ENCODE measurements at regions not wholly inside any gene's neighbourhood (a gene's known extent, or its start where the extent isn't known, plus 50 kb on each side); places are given as distances from the start of the nearest gene placed in this dataset.
"Not testable (repeated sequence)": the region's sequence is repeated elsewhere in the genome, so short reads cannot be mapped to it uniquely, and the experiment has no call there.

DNA sequence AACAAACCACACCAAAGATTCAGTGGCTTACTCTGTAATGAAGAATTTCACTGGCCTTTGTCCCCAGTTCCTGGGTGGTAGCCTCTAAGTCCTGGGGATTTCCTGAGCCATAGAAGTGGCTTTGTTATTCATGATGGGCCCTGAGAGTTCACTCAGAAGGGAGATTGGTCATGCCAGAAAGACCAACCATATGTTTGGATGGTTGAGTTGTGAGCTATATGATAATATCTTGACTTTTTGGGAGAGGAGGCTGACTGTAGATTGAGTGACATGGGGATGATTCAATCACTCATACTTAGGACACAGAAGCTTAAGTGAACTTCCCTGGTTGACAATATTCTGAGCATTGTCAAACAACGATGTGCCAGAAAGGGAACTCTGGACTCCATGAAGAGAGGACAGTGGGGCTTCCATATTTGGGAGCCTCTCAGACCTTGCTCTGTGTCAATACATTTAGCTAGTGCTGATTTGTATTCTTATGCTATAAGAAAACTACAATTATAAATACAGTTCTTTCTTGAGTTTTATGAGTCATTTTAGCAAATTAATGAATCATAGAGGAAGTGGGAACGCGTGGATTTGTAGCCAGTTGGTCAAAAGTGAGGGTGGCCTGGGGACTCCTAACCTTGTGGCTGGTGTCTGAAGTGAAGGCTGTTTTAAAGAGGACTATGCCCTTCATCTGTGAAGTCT lies 392.0 kb downstream of the GBA3 start:
- no peak for DNase-seq (ENCODE audit: low read depth)

DNA sequence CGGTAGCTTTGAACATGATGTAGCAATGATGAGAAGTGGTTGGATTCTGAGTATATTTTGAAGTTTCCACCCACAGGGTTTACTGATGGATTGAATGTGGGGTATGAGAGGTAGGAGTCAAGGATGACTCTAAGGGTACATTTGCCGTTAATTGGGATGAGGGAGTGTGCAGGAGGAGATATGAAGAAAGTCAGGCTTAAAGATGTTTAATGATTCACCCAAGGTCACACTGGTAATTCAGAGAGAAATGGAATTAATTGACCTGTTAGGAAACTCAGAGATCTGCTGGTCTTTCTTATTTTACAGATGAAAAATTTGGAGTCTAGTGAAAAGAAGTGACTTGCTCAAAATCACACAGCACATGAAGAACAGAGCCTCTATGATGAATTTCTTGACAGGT lies 390.7 kb downstream of the GBA3 start:
- no peak for DNase-seq (ENCODE audit: low read depth)

DNA sequence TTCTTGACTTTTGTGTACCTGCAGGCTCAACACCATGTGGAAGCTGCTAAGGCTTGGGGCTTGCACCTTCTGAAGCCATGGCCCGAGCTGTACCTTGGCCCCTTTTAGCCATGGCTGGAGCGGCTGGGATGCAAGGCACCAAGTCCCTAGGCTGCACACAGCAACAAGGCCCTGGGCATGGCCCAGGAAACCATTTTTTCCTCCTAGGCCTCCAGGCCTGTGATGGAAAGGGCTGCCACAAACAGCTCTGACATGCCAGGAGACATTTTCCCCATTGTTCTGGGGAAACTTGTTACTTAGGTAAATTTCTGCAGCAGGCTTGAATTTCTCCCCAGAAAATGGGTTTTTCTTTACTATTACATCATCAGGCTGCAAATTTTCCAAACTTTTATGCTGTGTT lies 387.4 kb downstream of the GBA3 start:
- DNase-seq (ENCODE audit: low read depth), result not testable (repeated sequence)

DNA sequence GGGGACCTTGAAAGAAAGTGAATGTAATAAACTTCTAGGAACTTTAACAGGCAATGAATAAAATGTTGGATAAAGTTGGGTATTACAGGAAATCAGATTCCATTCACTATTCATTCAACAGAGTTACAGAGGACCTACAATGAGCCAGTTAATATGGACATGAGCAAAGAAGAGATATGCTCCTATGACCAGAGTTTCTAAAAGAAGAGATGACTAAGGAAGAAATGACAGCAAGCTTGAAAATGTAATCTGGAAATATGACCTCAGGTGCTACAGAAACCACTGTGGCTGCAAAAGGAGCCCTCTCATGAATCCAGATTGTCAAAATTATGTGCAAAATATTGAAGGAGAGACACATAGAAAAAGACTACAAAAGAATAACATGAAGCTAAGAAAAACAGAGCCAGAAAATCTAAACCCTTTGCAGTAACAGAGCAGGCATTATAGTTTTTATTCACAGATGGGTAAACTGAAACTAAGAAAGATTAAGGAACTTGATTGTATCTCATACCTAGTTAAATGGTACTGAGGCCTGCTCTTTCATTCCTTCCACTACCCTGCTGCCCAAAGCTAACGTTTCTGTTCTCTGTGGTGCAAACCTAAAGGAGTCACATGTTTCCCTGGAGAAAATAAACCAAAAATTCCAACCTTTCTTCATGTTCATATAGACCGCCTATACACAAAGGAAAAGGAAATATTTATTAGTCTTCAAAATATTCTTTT lies 378.3 kb downstream of the GBA3 start:
- no peak for DNase-seq (ENCODE audit: low read depth)

DNA sequence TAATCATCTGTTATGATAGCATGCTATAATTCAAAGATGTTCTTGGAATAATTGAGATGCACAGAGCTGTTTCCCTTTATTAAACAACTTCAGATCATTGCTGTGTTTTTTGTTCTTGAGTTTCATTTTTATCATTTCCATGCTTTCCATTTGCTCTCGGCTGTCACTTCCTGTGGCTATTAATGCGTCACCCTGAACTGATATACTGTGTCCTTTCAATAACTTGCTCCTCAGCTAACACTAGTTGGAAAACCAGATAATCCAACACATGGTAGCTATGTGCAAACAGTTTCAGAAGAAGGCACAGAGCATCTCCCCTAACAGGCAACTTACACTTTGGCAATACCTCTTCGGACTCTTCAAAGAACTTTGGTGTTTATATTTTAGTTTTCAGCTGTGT lies 376.0 kb downstream of the GBA3 start:
- no peak for DNase-seq (ENCODE audit: low read depth)

DNA sequence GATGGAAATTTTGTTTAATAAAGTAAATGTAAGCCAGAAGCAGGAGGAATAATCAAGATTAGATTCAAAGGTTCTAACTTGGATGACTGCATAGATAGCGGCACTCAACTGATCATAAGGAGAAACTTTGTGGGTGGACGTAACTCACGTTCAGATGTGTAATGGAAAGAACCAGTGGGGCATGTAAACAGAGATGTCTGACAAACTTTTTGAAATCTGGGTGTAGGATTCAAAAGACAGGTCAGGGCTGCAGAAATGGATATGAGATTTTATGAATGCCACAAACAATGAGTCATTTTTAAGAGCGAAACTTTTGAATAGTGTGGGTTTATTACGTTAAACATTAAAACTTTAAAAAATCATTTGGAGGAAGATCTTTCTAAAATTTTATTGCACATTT lies 375.6 kb downstream of the GBA3 start:
- no peak for DNase-seq (ENCODE audit: low read depth)

DNA sequence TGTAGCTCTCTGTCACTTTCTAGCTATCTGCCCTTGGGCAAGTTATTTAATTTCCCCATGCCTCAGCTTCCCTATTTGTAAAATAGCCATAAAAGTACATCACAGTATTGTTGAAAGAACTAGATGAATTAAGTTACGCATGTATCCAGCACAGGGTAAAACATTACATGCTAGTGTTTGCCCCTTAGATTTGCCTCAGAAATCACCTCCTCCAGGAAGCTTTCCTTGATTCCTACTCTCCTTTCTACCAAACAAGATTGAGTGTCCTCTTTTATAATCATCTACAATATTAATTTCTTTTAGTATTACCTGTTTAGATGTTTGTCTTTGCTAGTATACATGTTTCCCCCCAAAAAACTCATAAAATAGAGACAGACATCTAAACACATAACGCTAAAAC lies 369.5 kb downstream of the GBA3 start:
- DNase-seq (ENCODE audit: low read depth), result no peak

DNA sequence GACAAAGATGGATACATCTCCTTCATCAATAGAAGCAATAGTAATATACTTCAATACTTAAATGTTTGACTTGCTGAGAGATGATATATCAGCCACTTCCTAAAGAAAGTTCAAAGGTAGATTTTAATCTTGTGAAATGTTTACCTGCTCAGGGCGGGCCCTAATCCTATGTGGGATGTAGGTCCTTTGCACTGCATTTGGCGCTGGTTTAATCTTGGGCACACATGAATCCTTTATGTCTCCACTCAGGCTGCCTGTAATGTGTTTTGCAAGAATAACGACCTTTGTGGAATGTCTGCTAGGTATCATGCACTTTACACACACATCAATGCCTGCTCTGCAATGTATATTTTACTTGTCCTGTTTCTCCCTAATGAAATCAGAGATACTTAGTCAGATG lies 368.7 kb downstream of the GBA3 start:
- no peak for DNase-seq (ENCODE audit: low read depth)

DNA sequence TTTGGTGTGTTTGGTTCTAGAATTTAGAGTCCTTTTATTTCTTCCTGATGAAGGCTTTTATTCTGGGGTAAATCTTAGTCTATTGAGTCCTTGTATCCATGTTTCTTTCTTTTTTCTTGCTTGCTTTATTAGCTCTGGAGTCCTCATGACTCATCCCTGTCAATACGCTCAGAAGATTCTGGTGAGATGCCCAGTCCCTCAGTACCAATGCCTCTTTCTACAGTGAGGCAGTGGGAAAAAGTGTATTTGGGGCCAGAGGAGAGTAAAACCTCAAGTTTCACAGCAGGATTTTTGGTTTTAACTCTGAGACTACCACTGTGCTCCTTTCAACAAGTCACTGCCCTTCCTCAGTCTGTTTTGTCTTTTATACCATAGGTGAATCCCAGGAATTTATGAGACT lies 368.0 kb downstream of the GBA3 start:
- DNase-seq (ENCODE audit: low read depth), result no peak

DNA sequence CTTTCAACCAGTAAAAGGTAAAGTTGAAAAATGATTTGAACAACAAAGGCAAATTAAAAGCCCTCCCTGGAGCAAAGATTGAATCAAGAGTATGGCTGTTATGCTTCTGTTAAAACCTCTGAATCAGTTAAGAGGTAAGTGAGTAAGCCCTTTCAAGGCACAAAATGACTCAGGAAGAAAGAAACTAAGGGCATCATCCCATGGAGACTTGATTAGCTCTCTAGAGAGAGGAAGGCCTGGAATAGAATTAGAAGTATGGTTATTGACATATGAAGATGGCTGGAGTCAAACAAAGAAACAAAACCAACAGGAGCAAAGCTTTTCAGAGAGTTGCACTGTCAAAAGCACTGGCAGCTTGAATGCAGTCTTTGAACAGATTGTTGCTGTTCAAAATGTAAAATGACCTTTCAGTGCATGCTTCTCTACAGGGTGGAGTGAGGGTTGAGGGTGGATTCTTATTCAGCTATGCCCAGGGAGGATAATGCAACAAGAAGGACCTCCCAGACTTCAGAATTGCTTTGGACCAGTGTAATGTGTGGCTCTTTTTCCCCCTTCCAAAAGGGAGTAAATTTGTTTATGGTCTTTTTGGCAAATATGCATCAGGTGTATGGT lies 365.5 kb downstream of the GBA3 start:
- DNase-seq (ENCODE audit: low read depth), result no peak

DNA sequence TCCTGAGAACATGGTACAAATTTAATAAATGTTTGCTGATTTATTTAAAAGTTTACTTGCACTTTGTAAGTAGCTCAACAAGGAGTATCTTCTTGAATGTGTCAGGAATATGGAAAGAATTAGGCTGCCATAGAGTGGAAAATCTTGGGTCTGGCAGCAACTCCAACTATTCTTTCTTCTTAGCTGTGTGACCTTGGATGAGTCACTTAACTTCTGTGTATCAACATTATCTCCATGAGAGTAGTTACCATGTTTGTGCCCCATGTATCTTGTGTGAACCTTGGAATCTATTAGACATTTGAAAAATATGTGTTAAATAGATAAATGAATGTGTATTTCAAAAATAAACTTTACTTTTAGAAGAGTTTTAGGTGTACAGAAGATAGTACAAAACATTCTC lies 348.8 kb downstream of the GBA3 start:
- DNase-seq (ENCODE audit: low read depth), result no peak

DNA sequence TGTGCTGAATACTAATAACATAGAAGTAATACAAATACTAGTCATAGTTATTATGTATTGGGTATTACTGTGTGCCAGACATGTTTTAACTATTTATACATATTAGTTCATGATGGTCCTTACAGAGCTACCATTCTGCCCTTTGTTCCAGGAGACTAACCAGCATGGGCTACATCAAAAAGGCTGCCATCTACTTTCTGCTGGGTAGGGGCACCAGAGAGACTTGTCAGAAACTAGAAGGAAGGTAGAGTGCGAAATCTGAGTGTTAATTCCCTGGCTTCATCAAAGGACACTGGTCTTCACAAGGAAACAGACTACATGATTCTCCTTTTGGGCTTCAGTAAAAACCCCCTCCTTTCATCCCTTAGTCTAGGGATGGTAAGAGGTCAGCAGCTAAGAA lies 347.8 kb downstream of the GBA3 start:
- DNase-seq (ENCODE audit: low read depth), result no peak

DNA sequence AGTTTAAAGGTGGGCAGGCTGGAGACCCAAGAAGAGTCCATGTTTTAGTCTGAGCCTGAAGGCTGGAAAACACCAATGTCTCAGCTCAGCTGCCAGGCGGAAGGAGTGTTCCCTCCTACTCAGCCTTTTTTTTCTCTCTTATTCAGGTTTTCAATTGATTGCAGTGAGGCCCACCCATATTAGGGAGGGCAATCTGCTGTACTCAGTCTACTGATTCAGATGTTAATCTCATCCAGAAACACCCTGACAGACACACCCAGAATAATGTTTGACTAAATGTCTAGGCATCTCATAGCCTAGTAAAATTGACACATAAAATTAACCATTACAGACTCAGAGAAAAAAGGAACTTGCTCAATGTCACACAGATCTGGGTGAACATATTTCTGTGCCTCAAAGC lies 347.1 kb downstream of the GBA3 start:
- no peak for DNase-seq (ENCODE audit: low read depth)

DNA sequence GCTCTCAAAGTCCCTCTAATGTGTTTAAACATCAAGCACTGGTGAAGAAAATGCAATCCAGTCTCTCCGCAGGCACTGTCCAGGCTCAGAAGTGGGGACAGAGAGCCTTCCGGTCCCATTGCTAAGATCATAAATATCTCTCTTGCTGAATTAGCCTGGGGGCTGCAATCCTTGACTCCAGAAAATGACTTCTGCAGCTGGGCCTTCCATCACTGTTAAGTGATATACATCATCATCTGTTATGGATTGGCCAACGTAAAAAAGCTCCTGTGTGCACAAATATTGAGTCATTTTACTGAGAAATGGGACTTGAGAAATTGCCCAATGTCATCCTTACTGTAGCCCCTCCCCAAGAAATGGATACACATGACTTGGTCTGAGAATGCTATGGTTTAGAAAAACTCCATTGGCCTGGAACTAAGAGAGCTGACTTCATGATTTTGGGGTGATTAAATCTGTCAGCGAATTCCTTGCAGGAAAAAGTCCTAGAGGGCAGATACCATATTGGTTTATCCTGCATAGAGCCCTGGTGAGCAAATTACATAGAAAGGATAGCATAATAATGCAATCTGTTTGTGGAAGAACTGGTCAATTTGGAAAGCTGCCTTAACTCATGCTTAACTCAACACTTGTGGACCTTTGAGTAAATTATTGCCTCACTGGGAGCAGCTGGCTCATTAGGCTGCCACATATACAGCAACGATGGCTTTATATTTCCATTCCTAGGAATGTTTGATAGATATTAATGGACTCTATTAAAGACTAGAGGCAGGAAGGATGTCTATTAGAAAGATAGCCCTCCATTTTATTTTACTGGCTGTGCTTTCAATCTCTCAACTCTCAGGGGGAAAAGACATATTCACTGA lies 346.1 kb downstream of the GBA3 start:
- DNase-seq (ENCODE audit: low read depth), result no peak

DNA sequence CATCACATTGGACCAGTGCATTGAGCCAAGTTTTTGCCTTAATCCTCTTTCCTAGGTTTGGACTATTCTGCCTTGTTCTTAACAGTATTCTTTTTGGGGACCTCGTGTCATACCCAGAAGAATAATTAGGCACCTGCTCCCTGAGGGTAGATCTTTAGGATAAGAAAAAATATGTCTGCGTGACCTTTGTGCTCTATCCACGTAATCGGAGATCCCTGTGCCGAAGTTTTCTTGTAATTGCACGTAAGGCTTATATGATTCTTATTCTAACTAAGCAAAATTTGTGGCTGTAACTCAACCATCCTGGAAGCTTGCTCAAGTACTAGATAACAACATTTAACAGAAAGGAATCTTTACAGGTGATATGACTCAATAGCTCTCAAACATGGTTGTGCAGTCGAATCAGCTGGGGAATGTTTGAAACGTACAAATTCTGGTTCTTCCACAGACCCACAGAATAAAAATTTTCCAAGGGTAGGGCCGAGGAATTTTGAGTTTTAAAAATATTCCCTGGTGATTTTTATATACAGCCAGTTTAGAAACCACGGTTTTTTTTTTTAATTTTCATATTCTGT lies 344.3 kb downstream of the GBA3 start:
- no peak for DNase-seq (ENCODE audit: low read depth)

DNA sequence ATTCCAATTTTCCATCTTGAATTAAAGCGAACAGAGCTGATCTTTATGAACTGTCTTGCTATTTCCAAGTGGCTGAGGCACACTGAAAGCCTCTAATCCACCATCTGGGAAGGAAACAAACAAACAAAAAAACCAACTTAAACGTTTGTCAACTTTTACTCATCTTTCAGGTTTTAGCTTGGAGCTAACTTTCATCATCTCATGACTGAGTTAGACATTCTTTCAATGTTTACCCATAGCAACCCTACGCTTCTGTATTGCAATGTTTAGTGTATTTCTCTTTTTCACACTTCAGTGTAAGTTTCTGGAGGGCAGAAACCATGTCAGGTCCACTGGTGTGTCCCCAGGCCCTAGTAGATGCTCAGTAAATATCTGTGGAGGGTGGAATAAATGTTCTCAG lies 343.8 kb downstream of the GBA3 start:
- no peak for DNase-seq (ENCODE audit: low read depth)

DNA sequence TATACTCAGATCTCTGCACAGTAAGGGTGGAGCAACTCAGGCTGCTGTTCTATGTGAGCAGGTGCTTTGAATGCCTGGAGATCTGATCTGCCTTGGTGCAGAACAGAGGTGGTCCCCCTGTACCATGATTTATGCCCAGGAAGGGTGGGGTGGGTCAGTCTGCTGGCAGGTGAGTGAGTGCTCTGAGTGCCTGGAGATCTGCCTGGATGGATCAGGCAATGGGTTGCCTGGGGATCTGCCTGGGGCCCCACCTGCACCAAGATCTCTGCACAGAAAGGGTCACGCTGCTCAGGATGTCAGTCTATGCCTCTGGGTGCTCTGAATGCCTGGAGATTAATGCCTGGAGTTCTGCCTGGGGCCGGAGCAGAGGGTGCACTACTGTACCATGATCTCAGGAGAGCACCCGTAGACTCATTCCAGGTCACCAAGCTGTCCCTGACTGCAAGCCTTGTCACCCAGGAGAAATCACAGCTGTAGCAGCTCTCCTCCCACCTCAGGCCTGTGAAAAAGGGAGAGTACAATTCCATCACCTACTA lies 342.9 kb downstream of the GBA3 start:
- DNase-seq (ENCODE audit: low read depth), result no peak

DNA sequence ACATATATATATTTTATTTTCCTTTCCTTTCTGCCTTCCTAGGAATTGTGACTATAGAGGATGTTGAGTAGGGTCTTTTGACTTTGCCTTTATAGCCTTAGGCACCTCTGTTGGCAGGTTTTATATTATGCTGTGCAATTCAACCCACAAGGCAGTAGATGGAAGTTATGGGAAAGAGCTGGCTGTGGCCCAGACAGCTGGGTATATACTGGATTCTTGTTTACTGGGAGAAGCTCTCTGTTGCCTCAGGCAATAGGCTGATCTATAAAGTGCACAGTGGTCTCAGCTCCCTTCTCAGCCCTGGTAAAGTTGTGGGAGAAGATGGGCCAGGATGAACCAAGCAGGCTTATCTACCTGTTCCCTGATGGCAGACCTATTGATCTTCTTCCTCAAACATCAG lies 342.0 kb downstream of the GBA3 start:
- no peak for DNase-seq (ENCODE audit: low read depth)

DNA sequence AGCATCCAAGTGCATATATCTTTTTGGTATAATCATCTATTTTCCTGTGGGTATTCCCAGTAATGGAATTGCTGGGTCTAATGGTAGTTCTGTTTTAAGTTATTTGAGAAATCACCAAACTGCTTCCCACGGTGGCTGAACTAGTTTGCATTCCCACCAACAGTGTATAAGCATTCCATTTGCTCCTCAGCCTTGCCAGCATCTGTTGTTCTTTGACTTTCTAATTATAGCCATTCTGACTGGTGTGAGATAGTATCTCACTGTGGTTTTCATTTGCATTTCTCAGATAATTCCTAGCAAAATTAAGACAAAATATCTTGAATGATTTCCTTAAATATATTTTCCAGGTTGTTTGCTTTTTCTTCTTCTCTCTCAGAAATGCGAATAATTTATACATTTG lies 341.1 kb downstream of the GBA3 start:
- DNase-seq (ENCODE audit: low read depth), result no peak

DNA sequence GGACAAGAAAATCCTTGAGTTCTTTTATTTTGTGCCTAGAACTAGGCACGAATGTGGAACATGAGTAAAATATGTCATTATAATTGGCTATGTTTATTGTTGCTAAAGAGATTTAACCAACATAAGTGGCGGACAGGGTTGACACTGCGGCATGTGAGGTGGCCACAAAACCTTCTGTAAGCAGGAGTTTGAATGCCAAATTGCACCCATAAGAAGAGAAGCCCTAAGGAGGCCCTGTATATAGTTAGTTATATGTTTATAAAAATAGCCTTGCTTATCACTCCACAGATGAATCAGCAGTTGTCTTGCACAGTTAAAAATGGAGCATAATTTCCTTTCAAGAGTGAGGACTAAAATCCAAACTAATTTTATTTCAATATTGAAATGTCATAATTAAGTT lies 336.1 kb downstream of the GBA3 start:
- no peak for DNase-seq (ENCODE audit: low read depth)

DNA sequence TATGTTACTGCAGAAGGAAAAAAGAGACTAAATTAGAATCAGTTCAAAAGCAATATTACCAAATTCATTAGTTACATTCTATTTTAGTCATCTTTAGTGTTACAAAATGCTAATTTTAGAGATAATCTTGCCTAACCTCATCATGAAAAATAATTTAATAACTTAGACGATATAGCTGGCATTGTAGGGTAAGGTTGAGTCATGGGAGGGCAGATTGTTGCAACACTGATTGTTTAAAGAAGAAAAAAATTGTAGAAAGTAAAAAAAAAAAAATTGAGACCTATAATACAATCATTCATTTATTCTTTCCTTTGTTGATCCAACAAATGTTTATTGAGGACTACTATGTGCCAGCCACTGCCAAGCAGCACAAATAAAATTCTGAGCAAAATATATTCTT lies 330.9 kb downstream of the GBA3 start:
- DNase-seq (ENCODE audit: low read depth), result no peak

DNA sequence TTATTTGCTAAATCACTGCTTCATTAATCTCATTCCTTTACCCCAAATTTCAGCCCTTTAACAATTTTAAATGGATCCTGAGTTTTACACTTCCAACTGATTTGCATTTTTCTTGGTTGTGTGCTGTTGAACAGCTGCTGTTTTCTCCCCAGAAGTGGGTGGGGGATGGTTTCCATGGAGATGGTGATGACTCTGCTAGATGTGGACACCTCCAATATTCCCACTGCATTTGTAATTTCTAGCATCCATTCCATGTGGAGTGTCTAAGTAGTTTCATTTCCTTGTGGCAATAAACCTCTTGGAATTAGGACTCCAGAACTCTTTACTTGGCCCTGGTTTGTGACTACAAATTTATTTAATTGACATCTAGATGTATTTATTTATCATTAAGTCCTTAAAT lies 330.4 kb downstream of the GBA3 start:
- no peak for DNase-seq (ENCODE audit: low read depth)
